Neural progenitor cell (in vitro differentiated cells): ENCODE measurements at regions not wholly inside any gene's neighbourhood (a gene's known extent, or its start where the extent isn't known, plus 50 kb on each side); places are given as distances from the start of the nearest gene placed in this dataset.

Experiments used
- EZH2 ChIP-seq: fragments of 200-600 bp; sonication (generic); IDR thresholded peaks from 2 replicates; pipeline ENCODE4 v1.6.1; 2017; ENCODE audit warnings: antibody characterized with exemption, mild to moderate bottlenecking, moderate library complexity
- TF ChIP-seq, protein P1 (sequence below): fragments of 200-600 bp; sonication (generic); IDR thresholded peaks from 2 replicates; pipeline ENCODE4 v1.5.1; 2017; ENCODE audit warnings: antibody characterized with exemption, mild to moderate bottlenecking

DNA sequence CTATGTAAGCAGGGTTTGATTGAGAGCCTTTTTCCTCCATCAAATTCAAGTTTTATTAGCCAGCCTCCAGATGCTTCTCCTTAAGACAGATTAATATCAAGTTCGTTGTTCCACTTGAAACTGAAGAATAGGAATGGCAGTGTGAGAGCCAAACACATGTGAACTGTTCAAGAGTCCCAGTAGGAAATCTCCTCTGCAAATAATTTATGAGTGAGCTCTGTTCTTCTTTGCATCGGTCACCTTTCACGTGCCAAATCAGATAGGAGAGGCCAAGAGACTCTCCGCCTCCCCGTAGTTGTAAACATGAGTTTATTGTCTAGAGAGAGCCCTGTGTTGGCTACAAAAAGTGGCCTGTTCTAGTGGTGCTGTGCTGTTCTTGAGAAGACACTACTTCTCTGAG lies 372.1 kb upstream of the NR2F2 start:
- TF ChIP-seq, protein P1, sequence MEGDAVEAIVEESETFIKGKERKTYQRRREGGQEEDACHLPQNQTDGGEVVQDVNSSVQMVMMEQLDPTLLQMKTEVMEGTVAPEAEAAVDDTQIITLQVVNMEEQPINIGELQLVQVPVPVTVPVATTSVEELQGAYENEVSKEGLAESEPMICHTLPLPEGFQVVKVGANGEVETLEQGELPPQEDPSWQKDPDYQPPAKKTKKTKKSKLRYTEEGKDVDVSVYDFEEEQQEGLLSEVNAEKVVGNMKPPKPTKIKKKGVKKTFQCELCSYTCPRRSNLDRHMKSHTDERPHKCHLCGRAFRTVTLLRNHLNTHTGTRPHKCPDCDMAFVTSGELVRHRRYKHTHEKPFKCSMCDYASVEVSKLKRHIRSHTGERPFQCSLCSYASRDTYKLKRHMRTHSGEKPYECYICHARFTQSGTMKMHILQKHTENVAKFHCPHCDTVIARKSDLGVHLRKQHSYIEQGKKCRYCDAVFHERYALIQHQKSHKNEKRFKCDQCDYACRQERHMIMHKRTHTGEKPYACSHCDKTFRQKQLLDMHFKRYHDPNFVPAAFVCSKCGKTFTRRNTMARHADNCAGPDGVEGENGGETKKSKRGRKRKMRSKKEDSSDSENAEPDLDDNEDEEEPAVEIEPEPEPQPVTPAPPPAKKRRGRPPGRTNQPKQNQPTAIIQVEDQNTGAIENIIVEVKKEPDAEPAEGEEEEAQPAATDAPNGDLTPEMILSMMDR: no peak
- TF ChIP-seq EZH2: no peak
